DMS 273 (cell line): ENCODE measurements at regions not wholly inside any gene's neighbourhood (a gene's known extent, or its start where the extent isn't known, plus 50 kb on each side); places are given as distances from the start of the nearest gene placed in this dataset.

Source experiments
- DNase-seq: peaks from one replicate; lab custom pipeline; 2025; ENCODE audit not compliant: unreplicated experiment; lab: John Stamatoyannopoulos, UW

DNA sequence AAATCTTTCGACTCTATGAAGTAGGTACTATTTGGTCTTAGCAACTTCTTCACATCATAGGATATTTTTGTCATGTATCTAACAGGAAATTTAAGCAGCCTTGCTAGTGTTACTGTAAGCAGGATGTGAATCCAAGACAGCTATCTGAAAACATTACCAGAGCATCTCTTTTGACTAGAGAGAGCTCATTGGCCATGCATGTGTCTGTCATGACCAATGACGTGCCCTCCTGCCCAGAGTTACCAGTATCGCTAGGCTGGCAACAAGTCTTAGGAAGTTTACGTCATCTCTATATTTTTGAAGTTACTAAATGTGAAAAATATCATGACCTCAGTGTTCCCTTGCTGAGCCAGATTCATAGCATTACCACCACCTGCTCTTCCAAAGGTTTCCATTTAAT lies 130.9 kb upstream of the TP63 start:
- DNase-seq = no peak

GRCh38 chr3:189500798-189501495 lies 130.2 kb upstream of the TP63 start:
- DNase-seq = no peak

DNA sequence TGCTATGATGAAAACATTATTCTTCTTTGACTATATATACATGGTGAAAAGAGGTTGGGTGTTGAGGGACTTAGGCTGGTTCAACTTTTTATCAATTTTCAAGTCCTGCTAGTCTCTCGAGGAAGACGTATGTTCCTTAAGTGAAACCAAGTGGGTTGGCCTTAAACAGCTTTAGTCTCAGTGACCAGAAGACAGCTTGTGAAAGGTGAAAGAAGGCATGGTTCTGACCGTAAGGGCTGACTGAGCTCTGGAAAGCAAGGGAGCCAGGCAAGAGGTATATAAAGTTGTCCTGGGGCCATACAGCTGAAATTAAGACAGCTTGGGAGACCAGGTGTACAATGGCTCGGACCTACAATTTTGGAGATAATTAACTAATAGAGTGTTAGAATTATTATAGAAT lies 128.9 kb upstream of the TP63 start:
- DNase-seq = no peak

DNA sequence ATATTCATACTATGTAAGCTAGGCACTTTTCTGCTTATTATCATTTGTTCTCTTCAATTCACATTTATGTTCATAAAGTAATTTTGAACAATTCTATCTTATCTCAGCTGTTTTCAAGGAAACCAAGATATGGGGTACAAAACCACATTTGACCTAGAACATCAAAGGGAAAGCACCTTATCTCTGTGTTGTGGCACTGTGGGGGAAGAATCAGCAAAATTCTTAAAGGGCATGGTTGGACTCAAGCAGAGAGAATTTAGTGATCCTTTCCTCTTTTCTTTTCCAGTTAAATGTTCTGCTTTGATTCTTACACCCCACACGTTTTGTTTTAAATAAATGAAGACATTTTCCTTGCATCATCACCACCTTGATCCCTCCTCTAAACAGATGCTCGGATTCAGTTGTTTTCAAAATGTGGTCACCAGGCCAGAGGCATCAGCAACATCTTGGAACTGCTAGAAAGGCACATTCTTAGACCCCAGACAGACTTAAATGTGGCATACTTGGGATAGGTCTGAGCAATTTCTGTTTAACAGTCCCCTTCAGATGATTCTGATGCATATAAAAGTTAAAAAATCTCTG lies 128.4 kb upstream of the TP63 start:
- no peak for DNase-seq

DNA sequence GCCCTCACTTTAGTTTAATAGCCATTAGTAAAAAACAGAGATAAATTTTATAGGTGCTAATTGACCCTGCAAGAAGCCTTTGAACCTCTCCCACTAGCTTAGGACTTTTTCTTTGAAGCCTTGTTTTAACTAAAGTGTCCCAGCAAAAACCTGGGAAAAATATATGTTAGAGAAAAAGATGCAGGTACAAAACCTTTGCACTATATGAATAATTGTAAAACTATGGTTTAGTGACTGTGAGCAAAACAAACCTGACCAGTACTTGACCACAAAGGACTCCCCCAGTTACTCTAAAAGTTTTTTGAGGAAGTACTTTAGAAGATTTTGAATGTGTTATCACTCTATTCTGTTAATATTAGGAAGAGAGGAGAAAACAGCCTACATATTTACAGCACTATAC lies 123.3 kb upstream of the TP63 start:
- no peak for DNase-seq

DNA sequence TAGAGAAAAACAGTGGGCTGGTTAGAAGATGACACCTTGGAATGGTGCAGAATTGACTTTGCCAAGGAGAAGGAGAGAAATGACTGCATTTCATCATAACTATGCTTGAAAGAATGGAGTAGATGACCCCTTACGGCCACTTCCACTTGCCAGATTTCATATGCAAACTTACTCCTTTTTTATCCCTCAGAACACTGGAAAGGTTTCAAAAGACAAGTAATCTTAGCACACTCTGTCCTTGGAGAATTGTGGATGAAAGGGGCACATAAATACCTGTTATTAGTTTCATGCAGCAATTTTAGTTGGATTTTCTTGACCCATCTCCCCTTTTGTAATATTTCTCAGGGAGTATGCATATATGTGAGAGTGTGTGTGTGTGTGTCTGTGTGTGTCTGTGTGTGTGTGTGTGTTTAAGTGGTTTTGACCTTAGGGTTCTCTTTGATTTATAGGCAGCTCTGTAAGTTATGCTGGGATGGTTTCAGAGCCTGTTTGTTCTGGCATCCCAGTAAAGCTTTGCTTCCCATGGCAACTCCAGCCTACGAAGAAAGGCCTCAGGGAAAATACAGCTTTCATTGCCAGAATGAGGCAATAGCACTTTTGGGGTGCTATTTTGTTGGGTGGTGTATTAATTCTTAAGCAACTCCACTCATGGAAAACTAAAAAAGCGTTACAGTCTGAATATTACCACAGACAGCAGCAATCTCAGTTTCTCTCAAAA lies 122.2 kb upstream of the TP63 start:
- DNase-seq = no peak

DNA sequence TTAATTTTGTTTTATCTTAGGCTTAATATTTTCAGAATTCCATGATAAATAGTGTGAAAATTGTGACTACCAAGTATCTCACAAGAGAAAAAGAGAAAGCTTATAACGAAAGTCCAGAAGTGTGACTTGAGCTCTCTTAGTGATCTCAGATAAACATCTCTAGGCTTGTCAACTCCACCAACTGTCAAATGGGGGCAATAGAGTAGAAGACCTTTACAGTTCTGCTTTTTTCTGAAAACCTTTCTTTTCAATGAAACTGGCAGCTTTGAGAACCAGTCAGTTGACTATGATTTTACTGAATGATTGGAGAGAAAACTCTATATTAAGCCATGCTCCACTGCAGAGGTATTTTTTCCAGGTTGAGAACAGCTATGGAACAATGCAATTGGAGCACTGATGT lies 119.2 kb upstream of the TP63 start:
- no peak for DNase-seq

DNA sequence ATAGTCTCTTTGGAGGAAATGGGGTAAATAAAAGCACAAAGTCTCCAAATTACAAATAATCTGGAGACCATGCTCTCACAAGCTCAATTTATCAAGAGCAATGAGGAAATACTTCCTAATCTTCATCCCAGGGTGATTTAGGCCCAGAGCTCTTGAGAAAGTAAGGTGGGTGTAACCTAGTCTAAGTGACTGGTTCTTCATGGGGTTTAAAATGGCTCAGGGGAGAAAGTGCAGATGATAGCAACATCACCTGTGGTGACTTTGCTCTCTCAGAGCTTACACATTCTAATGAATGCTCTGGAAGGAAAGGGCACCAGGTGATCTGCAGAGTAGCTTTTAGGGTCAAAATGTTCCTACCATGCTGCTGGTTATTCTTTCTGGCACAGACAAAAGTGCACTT lies 118.4 kb upstream of the TP63 start:
- DNase-seq = no peak

GRCh38 chr3:189513281-189514117 lies 117.7 kb upstream of the TP63 start:
- no peak for DNase-seq

GRCh38 chr3:189516039-189516438 lies 115.2 kb upstream of the TP63 start:
- DNase-seq = no peak

GRCh38 chr3:189517981-189518380 lies 113.2 kb upstream of the TP63 start:
- DNase-seq = no peak

DNA sequence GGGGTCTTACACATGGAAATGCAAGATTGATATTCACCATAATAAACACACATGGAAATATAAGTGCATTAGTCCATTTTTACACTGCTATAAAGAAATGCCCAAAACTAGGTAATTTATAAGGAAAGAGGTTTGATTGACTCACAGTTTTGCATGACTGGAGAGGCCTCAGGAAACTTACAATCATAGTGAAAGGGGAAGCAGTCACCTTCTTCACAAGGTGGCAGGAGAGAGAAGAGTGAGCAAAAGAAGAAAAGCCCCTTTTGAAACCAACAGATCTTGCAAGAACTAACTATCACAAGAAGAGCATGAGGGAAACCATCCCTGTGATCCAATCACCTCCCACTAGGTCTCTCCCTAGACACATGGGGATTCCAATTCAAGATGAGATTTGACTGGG lies 111.7 kb upstream of the TP63 start:
- DNase-seq = no peak

GRCh38 chr3:189529468-189529867 lies 101.7 kb upstream of the TP63 start:
- DNase-seq = no peak

GRCh38 chr3:189529889-189530471 lies 101.2 kb upstream of the TP63 start:
- no peak for DNase-seq

GRCh38 chr3:189530822-189531221 lies 100.4 kb upstream of the TP63 start:
- DNase-seq = no peak

DNA sequence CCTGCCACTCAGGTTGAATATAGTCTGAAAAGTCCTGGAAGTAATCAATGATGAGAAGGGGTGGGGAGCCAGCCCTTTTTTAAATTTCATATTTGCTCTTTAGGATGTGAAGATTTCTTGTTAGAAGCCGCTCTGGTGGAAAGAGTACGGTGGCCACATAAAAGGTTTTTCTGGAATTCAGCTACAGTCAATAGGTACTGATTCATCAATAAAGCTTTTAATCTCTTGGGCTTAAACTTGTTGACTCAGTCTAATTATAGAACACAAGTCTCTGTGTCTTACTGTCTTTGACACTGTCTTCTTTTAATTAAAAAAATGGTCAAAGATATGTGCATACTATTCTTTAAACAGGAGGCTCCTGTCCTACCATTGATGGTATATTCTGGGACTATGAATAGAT lies 99.9 kb upstream of the TP63 start:
- DNase-seq = no peak

DNA sequence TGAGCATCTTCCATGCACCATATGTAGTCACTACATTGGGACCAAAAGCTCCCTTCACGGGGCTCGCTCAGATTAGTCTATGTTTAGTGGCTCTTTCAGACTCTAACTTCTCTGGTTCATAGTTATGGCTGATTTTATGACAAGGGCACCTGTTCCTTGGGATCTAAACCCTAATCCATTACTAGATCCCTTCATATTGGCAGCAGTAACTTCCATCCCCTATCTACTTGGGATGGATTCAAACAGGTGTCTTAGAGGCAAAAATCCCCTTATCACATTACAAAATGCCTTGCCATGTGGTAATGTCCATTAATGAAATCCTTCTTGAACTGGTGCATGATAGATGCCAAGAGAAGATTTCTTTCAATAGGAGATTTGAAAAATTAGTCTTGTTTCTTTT lies 96.7 kb upstream of the TP63 start:
- no peak for DNase-seq

- DNase-seq = no peak
Measured at GRCh38 chr3:189537135-189537534, 94.1 kb upstream of the TP63 start.

DNA sequence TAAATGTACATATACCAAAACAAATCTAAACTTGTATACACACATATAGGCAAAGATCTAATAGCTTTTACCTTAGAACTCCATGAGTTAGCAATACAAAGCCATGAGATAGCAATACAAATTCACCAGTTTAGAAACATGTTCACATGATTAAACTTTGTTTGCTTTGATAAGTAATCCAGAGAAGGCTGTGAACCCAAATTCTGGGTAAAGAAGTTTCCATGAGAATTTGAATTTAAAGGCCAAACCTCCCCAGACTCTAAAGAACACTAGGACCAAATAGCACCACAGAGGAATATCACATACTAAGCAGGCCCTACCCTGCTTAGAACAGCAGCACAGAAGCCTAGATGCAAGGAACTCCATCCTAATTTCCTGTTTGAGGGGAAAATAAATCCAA lies 83.7 kb upstream of the TP63 start:
- no peak for DNase-seq

DNA sequence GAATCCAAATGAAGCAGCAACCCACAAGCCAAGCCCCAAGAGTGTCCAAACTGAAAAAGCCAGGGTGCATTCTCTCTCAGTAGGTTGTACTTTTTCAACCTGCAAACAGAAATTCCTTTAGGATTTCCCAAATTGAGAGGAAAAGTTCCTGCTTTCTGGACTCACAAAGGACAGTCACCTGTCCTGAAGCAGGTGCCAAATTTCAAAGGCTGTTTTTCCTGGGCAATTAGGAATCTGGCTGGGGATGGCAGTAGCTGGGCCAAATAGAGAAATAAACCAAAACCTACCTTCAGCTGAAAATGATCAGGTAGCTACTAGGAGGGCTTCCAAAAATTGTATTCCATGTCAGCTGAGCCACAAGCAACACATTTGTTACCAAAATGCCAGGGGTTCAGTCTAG lies 83.1 kb upstream of the TP63 start:
- no peak for DNase-seq

- no peak for DNase-seq
Measured at GRCh38 chr3:189551007-189551406, 80.2 kb upstream of the TP63 start.
